Lower lobe of right lung (tissue), 2 donors: ENCODE measurements at regions not wholly inside any gene's neighbourhood (a gene's known extent, or its start where the extent isn't known, plus 50 kb on each side); places are given as distances from the start of the nearest gene placed in this dataset.

Experiments used
- ATAC-seq, 2 donors: fragments of 200-7000 bp; cut with Tn5 transposase; one replicate each; pipeline ENCODE4 v1.9.1; 2020 to 2022; ENCODE audit warnings: mild to moderate bottlenecking in 2 of 2, moderate library complexity in 2 of 2
- DNase-seq: peaks from one replicate; pipeline ENCODE4 v3.0.0-alpha.2; 2020
- H3K27ac ChIP-seq: fragments of 200-600 bp; one replicate; pipeline ENCODE4 v1.8.0; 2022
- H3K27me3 ChIP-seq: fragments of 200-600 bp; one replicate; pipeline ENCODE4 v1.8.0; 2022; ENCODE audit warnings: low read depth
- H3K36me3 ChIP-seq: fragments of 200-600 bp; one replicate; pipeline ENCODE4 v1.8.0; 2022; ENCODE audit warnings: mild to moderate bottlenecking
- H3K4me1 ChIP-seq: fragments of 200-600 bp; one replicate; pipeline ENCODE4 v1.8.0; 2022
- H3K4me3 ChIP-seq: fragments of 200-600 bp; one replicate; pipeline ENCODE4 v1.8.0; 2022; ENCODE audit warnings: mild to moderate bottlenecking
- H3K9me3 ChIP-seq: fragments of 200-600 bp; one replicate; pipeline ENCODE4 v1.8.0; 2022
- CTCF ChIP-seq: fragments of 200-600 bp; IDR thresholded peaks from one replicate; pipeline ENCODE4 v1.8.0; 2022; ENCODE audit warnings: antibody characterized with exemption, mild to moderate bottlenecking
- intact Hi-C: fragments of 100-400 bp; cut with DNase I; formaldehyde crosslinking; loops from one replicate; pipeline ENCODE4 v1.11.0; 2022
- donor health status: DM: no; HTN: yes; CAD: no; lungs with severe emphysema.

- no peaks in the 10 kb centered on the region for H3K4me1 ChIP-seq
- ATAC-seq (no peak), DNase-seq (no peak)
- no peak overlapping the region for H3K4me3 ChIP-seq
- TF ChIP-seq CTCF = no peak
- H3K27ac ChIP-seq = no peak overlapping the region
- H3K27me3 ChIP-seq = no peaks in the 10 kb centered on the region
- H3K9me3 ChIP-seq = no peaks in the 10 kb centered on the region
- no peaks in the 10 kb centered on the region for H3K36me3 ChIP-seq
- intact Hi-C loops = no loop called here
Measured at GRCh38 chr6:104183816-104184435, 675.8 kb downstream of the HACE1 start.

GRCh38 chr6:104182811-104183210, 676.9 kb downstream of the HACE1 start:
- no peak for TF ChIP-seq CTCF
- no peak for ATAC-seq
- intact Hi-C loops = no loop called here
- no peak for DNase-seq
- Histone ChIP-seq H3K27me3 (no peaks in the 10 kb centered on the region), H3K4me3 (no peak overlapping the region), H3K27ac (no peak overlapping the region), H3K4me1 (no peaks in the 10 kb centered on the region), H3K9me3 (no peaks in the 10 kb centered on the region), H3K36me3 (no peaks in the 10 kb centered on the region)

GRCh38 chr6:104173668-104174067, 686.1 kb downstream of the HACE1 start:
- Histone ChIP-seq H3K4me3 (no peak overlapping the region), H3K27me3 (no peaks in the 10 kb centered on the region), H3K36me3 (no peaks in the 10 kb centered on the region), H3K4me1 (no peaks in the 10 kb centered on the region), H3K27ac (no peak overlapping the region), H3K9me3 (no peaks in the 10 kb centered on the region)
- ATAC-seq (no peak), DNase-seq (no peak)
- intact Hi-C loops = no loop called here
- no peak for TF ChIP-seq CTCF

GRCh38 chr6:104170401-104170800, 689.3 kb downstream of the HACE1 start:
- TF ChIP-seq CTCF = no peak
- DNase-seq = no peak
- no peaks in the 10 kb centered on the region for H3K36me3 ChIP-seq

GRCh38 chr6:104166055-104166668, 693.6 kb downstream of the HACE1 start:
- H3K36me3 ChIP-seq = no peaks in the 10 kb centered on the region
- no peaks in the 10 kb centered on the region for H3K4me1 ChIP-seq
- H3K27me3 ChIP-seq = no peaks in the 10 kb centered on the region
- H3K27ac ChIP-seq = no peak overlapping the region
- TF ChIP-seq CTCF = no peak
- H3K9me3 ChIP-seq = peaks cover 4% of the 10 kb centered on the region
- intact Hi-C loops = no loop called here
- DNase-seq (no peak), ATAC-seq (no peak)
- H3K4me3 ChIP-seq = no peak overlapping the region

More at GRCh38 chr6:104170401-104170800, 689.3 kb downstream of the HACE1 start:
- Histone ChIP-seq H3K27me3 (no peaks in the 10 kb centered on the region), H3K4me1 (no peaks in the 10 kb centered on the region), H3K27ac (no peak overlapping the region), H3K4me3 (no peak overlapping the region), H3K9me3 (peaks cover 2% of the 10 kb centered on the region)
- intact Hi-C loops = no loop called here
- ATAC-seq = no peak
